ENCODE measurements at regions not wholly inside any gene's neighbourhood (a gene's known extent, or its start where the extent isn't known, plus 50 kb on each side); places are given as distances from the start of the nearest gene placed in this dataset.

DNA sequence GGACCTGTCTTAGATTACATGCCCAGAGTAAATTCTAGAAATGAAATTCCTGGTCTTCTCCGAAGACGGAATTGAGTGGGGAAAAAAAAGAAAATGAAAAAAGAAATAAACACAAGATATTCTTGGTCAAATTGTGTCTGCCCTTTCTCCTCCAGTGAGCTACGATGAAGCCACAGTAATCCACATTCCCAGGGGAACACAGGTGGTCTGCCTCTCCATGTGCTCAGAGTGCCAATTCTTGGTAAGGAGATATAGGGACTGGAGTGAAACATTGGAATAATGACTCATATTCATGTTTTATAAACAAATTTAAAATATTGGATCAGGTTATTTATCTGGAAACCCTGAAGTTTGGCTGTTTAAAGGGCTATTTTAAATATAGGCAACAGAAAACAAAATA, 54.2 kb upstream of the MGST2 start:
- Histone ChIP-seq H3K27me3 (replicated peaks; ENCODE audit: insufficient read depth) (no peaks in the 10 kb centered on the region), H3K4me1 (ENCODE audit: control insufficient read depth in 1 of 2, low read depth in 2 of 2) (peaks cover 0 to 4% of the 10 kb centered on the region in 2 donors), H3K9me3 (no peaks in the 10 kb centered on the region), H3K36me3 (no peaks in the 10 kb centered on the region), H3K4me3 (no peak overlapping the region), H3K27ac (no peak overlapping the region)
- no peak for DNase-seq (ENCODE audit: low spot score)
- ATAC-seq (ENCODE audit: insufficient number of reproducible peaks, low FRiP score, low read depth) = no peak
- TF ChIP-seq, protein P1, sequence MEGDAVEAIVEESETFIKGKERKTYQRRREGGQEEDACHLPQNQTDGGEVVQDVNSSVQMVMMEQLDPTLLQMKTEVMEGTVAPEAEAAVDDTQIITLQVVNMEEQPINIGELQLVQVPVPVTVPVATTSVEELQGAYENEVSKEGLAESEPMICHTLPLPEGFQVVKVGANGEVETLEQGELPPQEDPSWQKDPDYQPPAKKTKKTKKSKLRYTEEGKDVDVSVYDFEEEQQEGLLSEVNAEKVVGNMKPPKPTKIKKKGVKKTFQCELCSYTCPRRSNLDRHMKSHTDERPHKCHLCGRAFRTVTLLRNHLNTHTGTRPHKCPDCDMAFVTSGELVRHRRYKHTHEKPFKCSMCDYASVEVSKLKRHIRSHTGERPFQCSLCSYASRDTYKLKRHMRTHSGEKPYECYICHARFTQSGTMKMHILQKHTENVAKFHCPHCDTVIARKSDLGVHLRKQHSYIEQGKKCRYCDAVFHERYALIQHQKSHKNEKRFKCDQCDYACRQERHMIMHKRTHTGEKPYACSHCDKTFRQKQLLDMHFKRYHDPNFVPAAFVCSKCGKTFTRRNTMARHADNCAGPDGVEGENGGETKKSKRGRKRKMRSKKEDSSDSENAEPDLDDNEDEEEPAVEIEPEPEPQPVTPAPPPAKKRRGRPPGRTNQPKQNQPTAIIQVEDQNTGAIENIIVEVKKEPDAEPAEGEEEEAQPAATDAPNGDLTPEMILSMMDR (IDR thresholded peaks at IDR 0.05) = no peak

DNA sequence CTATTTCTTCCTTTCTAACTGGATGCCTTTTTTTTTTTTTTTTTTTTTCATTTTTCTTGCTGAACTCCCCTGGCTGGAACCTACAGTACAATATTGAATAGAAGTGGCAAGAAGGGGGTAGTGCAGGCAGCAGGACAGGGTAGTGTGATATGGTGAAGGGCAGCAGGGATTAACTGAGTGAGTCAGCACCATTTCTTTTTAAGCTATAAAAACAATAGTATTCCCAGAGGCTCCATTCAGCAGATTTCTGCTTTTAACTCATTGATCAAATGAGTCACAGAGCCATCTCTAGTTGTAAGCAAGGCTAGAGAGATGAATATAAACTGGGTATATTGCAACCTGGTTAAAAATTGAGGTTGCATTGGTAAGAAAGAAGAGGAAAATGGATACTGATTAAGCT, 53.6 kb upstream of the SETD7 start:
- DNase-seq (ENCODE audit: low spot score) = no peak
- no peak for ATAC-seq (ENCODE audit: insufficient number of reproducible peaks, low FRiP score, low read depth)
- Histone ChIP-seq H3K9me3 (no peaks in the 10 kb centered on the region), H3K4me3 (no peak overlapping the region), H3K27me3 (replicated peaks; ENCODE audit: insufficient read depth) (no peaks in the 10 kb centered on the region), H3K27ac (no peak overlapping the region), H3K4me1 (ENCODE audit: control insufficient read depth in 1 of 2, low read depth in 2 of 2) (peaks cover 0 to 4% of the 10 kb centered on the region in 2 donors), H3K36me3 (no peaks in the 10 kb centered on the region)
- TF ChIP-seq, protein P1 (IDR thresholded peaks at IDR 0.05) = no peak

DNA sequence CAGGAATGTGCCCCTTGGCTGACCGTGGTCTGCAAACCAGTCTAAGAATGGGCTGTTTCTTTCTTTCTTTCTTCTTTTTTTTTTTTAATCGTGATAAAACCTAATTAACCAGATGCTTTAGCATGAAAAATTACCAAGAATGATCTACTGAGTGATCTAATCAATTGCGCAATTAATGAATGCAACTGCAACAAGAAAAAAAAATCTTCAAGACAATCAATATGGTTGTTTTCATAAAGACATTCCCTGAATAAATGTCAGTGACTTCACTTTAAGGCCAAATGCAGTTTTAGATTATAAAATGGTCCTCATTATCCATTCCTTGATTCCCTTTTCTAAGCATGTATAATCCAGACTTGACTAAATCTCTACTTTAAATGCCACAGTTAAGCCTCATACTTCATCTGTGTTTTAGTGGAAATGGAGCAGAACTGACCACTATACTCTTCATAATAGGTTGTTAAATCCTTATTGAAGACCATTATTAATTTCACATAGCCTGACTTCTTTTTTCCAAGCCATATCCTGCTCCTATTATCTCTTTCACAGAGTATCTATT, 51.6 kb upstream of the SETD7 start:
- Histone ChIP-seq H3K36me3 (no peaks in the 10 kb centered on the region), H3K27me3 (replicated peaks; ENCODE audit: insufficient read depth) (no peaks in the 10 kb centered on the region), H3K9me3 (no peaks in the 10 kb centered on the region), H3K27ac (no peak overlapping the region), H3K4me3 (no peak overlapping the region), H3K4me1 (ENCODE audit: control insufficient read depth in 1 of 2, low read depth in 2 of 2) (peaks cover 0 to 4% of the 10 kb centered on the region in 2 donors)
- DNase-seq (ENCODE audit: low spot score) = no peak
- TF ChIP-seq, protein P1 (IDR thresholded peaks at IDR 0.05) = no peak
- ATAC-seq (ENCODE audit: insufficient number of reproducible peaks, low FRiP score, low read depth) = no peak

DNA sequence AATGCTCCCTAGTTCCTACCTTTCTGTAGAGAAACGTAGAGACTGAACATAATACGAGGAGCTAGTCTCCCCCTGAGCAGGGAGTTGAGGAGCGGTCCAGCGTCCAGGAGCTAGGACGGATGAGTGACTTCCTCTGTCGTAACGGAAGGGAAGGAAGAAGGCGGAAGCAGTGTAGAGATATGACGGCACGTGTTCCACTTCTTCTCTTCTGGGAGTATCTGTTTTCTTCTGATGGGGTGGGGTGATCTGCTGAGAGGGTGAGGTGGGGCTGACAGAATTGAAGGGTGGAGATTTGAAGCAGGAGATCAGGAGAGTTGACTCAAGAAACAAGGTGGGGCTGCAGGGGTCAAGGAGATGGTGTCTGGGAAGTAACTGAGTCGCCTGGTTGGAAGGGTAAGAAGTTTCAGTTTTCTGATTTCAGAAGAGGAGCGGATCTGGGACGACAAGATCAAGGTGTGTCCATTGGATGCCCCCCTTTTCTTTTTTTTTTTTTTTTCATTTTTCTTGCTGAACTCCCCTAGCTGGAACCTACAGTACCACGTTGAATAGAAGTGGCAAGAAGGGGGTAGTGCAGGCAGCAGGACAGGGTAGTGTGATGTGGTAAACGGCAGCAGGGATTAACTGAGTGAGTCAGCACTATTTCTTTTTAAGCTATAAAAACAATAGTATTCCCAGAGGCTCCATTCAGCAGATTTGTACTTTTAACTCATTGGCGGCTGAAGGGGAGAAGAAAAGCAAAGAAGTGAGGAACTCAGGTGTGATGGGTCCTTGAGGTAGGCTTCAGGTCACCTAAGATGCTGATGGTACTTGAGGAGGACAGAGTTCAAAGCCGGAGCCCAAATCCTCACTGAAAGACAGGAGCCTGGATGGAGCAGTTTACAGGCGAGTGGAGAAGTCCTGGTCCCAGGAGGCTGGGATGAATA, 50.8 kb upstream of the SETD7 start:
- H3K27me3 ChIP-seq (replicated peaks; ENCODE audit: insufficient read depth) = no peaks in the 10 kb centered on the region
- H3K4me1 ChIP-seq (ENCODE audit: control insufficient read depth in 1 of 2, low read depth in 2 of 2) = peaks cover 0 to 4% of the 10 kb centered on the region in 2 donors
- TF ChIP-seq, protein P1 (IDR thresholded peaks at IDR 0.05) = peak; percentile 29
- DNase-seq (ENCODE audit: low spot score) = no peak
- H3K4me3 ChIP-seq = peak overlapping the region; percentile 57
- ATAC-seq (ENCODE audit: insufficient number of reproducible peaks, low FRiP score, low read depth) = no peak
- H3K36me3 ChIP-seq = no peaks in the 10 kb centered on the region
- no peak overlapping the region for H3K27ac ChIP-seq
- H3K9me3 ChIP-seq = no peaks in the 10 kb centered on the region

DNA sequence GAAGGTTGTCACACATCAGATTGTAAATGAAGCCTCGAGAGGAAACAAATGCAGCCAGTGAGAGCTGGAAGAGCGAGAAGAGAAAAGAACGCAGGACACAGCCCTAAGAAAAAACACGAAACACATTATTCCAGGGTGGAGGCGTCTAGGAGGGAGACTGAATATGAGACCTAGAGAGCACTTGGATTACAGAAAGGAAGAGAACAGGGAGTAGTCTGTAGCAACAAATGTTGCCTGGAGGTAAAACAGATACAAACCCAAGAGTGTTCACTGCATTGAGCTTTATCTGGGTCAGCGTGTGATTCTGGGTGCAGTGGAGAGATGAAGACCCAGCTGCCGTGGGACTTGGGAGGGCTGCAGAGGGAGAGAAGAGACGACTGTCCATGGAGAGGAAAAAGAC, 50.1 kb upstream of the SETD7 start:
- Histone ChIP-seq H3K4me1 (ENCODE audit: control insufficient read depth in 1 of 2, low read depth in 2 of 2) (peaks cover 0 to 4% of the 10 kb centered on the region in 2 donors), H3K4me3 (no peak overlapping the region), H3K27ac (no peak overlapping the region), H3K9me3 (no peaks in the 10 kb centered on the region), H3K27me3 (replicated peaks; ENCODE audit: insufficient read depth) (no peaks in the 10 kb centered on the region), H3K36me3 (no peaks in the 10 kb centered on the region)
- ATAC-seq (ENCODE audit: insufficient number of reproducible peaks, low FRiP score, low read depth) = no peak
- no peak for DNase-seq (ENCODE audit: low spot score)
- TF ChIP-seq, protein P1 (IDR thresholded peaks at IDR 0.05) = no peak
